ENCODE measurements at regions not wholly inside any gene's neighbourhood (a gene's known extent, or its start where the extent isn't known, plus 50 kb on each side); places are given as distances from the start of the nearest gene placed in this dataset.

GRCh38 chr5:6255956-6256355, 122.4 kb downstream of the MED10 start:
- DNase-seq, result no peak
- no peaks in the 10 kb centered on the region for H3K9me3 ChIP-seq
- peaks cover 0 to 3% (median 0%) of the 10 kb centered on the region in 4 donors for H3K4me1 ChIP-seq
- H3K4me3 ChIP-seq, result no peak overlapping the region
- TF ChIP-seq CTCF (IDR thresholded peaks at IDR 0.05), result no peak
- intact Hi-C loops (cut with DNase I; ENCODE audit: low total_unique reads), result no loop called here
- no peaks in the 10 kb centered on the region for H3K36me3 ChIP-seq
- no peak overlapping the region for H3K27ac ChIP-seq
- no peaks in the 10 kb centered on the region for H3K27me3 ChIP-seq

- Histone ChIP-seq H3K27ac (no peak overlapping the region), H3K9me3 (no peaks in the 10 kb centered on the region), H3K4me3 (no peak overlapping the region), H3K4me1 (no peaks in the 10 kb centered on the region), H3K27me3 (no peaks in the 10 kb centered on the region), H3K36me3 (no peaks in the 10 kb centered on the region)
- TF ChIP-seq CTCF (IDR thresholded peaks at IDR 0.05), result no peak
- DNase-seq, result no peak
- intact Hi-C loops (cut with DNase I; ENCODE audit: low total_unique reads), result no loop called here
Measured at GRCh38 chr5:6253846-6254245, 124.5 kb downstream of the MED10 start.

GRCh38 chr5:6253281-6253680, 125.1 kb downstream of the MED10 start:
- Histone ChIP-seq H3K27me3 (no peaks in the 10 kb centered on the region), H3K4me3 (no peak overlapping the region), H3K27ac (no peak overlapping the region), H3K9me3 (no peaks in the 10 kb centered on the region), H3K4me1 (no peaks in the 10 kb centered on the region), H3K36me3 (no peaks in the 10 kb centered on the region)
- no peak for TF ChIP-seq CTCF (IDR thresholded peaks at IDR 0.05)
- no peak for DNase-seq
- intact Hi-C loops (cut with DNase I; ENCODE audit: low total_unique reads), result no loop called here

- intact Hi-C loops (cut with DNase I; ENCODE audit: low total_unique reads), result no loop called here
- Histone ChIP-seq H3K27ac (no peak overlapping the region), H3K27me3 (no peaks in the 10 kb centered on the region), H3K4me1 (no peaks in the 10 kb centered on the region), H3K9me3 (no peaks in the 10 kb centered on the region), H3K36me3 (no peaks in the 10 kb centered on the region), H3K4me3 (no peak overlapping the region)
- no peak for DNase-seq
- TF ChIP-seq CTCF (IDR thresholded peaks at IDR 0.05), result no peak
Measured at GRCh38 chr5:6252581-6252980, 125.8 kb downstream of the MED10 start.

GRCh38 chr5:6251565-6252102, 126.7 kb downstream of the MED10 start:
- no peak for TF ChIP-seq CTCF (IDR thresholded peaks at IDR 0.05)
- H3K4me3 ChIP-seq, result no peak overlapping the region
- no peaks in the 10 kb centered on the region for H3K9me3 ChIP-seq
- H3K27me3 ChIP-seq, result no peaks in the 10 kb centered on the region
- H3K27ac ChIP-seq, result no peak overlapping the region
- H3K36me3 ChIP-seq, result no peaks in the 10 kb centered on the region
- intact Hi-C loops (cut with DNase I; ENCODE audit: low total_unique reads), result no loop called here
- H3K4me1 ChIP-seq, result no peaks in the 10 kb centered on the region
- DNase-seq, result no peak

GRCh38 chr5:6250121-6250520, 128.2 kb downstream of the MED10 start:
- Histone ChIP-seq H3K9me3 (no peaks in the 10 kb centered on the region), H3K36me3 (no peaks in the 10 kb centered on the region), H3K27me3 (no peaks in the 10 kb centered on the region), H3K27ac (no peak overlapping the region), H3K4me1 (no peaks in the 10 kb centered on the region), H3K4me3 (no peak overlapping the region)
- TF ChIP-seq CTCF (IDR thresholded peaks at IDR 0.05), result no peak
- intact Hi-C loops (cut with DNase I; ENCODE audit: low total_unique reads), result no loop called here
- DNase-seq, result no peak

Measured in tibial artery (tissue), 4 donors.